HUDEP-2 (cell line): ENCODE measurements at regions not wholly inside any gene's neighbourhood (a gene's known extent, or its start where the extent isn't known, plus 50 kb on each side); places are given as distances from the start of the nearest gene placed in this dataset.

Experiments
- DNase-seq, 76 experiments: peaks; one replicate each; lab custom pipeline; 2025; ENCODE audit not compliant: unreplicated experiment in 76 of 76; lab: John Stamatoyannopoulos, UW

DNA sequence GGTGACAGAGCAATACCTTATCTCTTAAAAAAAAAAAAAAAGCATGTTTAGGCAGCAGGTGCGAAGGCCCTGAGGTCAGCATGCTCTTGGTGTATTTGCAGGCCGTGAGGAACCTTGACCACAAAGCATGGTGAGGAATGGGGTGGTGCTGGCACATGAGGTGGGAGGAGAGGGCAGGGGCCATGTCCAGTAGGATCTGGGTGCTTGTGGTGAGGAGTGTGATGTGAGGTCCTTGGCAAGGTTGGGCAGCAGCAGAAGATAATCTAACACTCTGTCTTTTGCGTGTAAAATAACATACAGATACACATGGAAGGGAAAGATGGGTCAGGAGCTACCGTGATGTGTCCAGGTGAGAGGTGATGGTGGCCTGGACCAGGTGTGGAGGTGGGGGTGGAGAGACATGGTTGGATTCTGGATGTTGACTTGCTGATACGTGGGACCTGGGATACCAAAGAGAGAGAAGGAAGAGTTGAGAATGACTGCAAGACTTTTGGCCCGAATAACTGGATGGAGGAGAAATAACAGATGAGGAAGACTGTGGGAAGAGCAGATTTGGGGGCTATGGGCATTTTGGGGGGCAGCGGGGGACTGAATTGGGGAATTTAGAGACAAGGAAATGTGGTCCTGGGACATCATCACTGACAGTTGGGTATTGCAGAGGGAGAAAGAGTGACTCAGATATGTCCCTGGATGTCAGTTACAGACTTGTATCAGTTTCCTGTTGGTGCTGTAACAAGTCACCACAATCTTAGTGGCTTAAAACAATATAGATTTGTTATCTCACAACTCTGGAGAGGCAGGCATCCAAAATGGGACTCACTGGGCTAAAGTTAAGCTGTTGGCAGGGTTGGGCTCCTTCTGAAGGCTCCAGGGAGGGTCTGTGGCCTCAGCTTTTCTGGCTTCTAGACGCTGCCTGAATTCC, 274.9 kb downstream of the HAPSTR1 start:
- no peak for DNase-seq

DNA sequence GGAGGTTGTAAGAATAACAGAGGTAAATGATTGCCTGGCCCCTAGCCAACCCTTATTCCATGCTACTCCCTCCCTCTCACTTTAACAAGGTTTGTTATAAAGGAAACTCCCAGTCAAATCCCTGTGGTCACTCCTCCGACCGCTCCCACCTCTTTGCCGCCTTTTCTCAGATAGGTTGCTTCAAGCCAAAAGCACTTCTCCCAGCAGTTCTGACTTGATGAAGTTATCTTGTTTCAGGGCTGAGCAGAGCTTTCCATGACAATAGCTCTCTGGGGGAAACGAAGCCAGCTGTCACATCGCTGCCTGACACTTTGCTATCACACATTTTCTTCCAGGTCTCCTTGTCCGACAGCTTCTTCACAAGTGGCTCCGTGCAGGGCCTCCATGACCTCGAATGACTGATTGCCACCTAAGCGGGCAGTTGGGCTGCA, 278.6 kb downstream of the HAPSTR1 start:
- DNase-seq, result no peak

DNA sequence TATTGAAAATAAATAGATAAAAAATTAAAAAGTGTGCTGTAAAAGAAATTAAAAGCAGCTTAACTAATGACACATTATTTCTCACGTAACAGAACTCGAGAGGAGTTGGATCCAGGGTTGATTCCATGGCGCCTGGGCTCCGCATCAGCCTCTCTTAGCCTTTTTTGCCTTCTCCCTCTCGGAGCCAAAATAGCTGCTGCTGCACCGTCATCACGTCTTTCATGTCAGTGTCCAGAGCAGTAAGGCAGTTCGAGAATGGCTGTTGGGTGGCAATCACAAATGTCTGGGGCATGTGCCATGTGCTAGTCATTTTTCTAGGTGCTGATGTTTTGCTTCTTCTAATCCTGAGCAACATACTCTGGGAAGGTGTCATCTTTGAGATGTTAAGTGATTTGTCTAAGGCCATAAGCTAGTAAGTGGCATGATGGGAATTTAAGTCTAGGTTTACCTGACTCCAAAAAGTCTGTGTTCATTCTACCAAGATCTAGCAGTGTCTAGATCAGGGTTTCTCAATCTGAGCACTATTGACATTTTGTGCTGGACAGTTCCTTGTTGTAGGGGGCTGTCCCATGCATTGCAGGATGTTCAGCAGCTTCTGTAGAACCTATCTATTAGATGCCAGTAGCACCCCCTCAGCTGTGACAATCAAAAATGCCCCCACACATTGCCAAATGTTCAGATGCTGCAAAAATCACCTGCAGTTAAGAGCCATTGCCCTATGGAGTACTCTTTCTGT, 280.4 kb downstream of the HAPSTR1 start:
- DNase-seq, result no peak

DNA sequence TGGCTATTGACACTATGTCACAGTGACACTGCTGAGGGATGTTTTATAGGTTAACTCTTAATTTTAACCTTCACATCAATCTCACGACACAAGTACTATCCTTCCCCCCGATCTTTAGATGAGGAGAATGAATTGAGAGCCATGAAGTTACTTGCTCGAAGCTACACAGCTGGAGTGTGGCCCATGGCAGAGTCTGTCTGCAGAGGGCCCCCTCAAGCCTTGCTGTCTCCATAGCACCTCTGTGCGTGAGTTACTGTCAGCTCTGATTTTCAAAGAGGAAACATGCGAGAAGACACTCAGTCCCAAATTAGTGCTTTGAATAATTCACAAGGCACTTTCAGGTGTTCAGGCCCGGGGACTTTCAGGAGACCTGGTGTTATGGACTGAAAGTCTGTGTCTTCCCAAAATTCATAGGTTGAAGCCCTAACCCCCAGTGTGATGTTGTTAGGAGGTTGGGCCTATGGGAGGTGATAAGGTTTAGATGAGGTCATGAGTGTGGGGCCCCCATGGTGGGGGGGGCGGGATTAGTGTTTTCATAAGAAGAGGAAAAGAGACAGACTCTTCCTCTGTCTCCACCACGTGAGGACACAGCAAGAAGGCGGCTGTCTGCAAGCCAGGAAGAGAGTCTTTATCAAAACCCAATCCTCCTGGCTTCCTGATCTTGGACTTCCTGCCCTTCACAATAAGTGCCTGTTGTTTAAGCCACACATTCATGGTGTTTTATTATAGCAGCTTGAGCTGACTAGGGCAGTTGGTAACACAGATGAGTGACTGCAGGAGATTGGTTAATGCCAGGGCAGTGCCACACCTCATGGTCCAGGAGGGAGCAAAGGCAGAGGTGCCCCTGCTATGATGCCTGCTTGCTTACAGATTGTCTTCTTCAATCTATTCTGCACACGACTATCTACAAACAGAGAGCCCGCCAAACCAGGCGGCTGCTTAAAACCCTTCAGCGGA, 281.8 kb downstream of the HAPSTR1 start:
- DNase-seq, result no peak

DNA sequence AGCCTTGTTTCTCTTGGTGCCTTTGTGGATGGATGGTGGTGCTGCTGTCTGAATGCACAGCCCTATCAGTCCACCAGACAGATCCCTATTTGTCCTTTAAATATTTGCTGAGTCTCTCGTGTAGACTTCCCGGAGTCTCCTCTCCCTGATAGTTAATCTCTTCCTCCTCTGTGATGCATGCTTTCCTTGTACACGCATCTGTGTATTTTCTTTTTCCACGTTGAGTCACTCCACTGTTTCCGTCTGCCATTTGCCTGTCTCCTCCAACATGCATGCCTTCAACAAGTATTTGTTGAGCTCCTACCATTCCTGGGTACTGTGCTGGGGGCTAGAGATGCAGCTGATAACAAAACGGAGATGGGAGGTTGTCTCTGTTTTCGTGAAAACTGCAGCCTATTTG, 282.6 kb downstream of the HAPSTR1 start:
- no peak for DNase-seq

DNA sequence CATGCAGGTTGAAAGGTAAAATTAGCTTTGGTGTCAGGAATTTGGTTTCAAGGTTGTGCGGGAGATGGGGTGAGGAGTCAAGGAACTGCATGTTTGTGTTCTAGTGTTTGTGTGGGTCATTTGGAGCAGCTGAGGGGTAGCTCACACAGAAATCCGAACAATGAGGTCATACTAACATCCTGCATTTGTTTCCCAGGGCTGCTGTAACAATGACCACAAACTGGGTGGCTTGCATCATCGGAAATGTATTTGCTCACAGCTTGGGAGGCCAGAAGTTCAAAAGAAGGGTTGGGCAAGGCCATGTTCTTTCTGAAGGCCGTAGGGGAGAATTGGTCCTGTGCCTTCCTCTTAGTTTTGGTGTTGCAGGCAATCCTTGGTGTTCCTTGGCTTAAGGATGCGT, 287.4 kb downstream of the HAPSTR1 start:
- no peak for DNase-seq

DNA sequence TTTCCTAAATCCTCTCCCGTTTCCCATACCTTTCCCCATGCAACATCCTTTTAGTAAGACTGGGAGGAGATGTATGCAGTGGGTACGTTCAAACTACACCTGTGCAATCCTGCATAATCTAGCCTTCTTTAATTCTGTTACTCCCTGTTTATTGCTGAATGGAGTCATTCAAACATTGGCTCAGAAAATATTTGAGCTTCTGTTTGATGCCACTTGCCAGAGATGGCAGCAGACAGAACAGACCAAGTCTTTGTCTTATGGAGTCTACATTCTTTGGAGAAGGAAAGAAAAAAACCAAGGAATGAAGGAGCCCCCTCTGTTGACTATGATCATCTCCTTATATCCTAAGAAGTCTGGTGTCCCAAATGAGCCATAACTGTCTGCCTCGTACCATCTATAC, 288.8 kb downstream of the HAPSTR1 start:
- no peak for DNase-seq

DNA sequence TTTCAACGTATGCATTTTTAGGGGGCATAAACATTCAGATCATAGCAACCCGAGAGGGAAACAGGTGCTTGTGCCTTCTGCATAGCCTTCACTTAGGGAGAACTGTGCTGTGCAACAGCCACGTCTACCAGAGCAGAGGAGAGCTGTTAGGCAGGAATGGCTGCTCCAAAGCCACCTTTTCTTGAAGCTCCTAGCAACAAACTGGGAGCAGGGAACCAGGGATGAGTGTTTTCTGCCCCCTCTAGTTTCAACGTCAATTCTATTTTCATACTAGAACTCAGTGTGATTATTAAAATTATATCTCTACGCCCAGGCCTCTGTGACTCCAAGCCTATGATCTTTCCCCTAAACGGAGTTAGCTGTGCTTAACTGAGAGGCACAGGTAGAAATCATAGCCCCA, 290.0 kb downstream of the HAPSTR1 start:
- no peak for DNase-seq

DNA sequence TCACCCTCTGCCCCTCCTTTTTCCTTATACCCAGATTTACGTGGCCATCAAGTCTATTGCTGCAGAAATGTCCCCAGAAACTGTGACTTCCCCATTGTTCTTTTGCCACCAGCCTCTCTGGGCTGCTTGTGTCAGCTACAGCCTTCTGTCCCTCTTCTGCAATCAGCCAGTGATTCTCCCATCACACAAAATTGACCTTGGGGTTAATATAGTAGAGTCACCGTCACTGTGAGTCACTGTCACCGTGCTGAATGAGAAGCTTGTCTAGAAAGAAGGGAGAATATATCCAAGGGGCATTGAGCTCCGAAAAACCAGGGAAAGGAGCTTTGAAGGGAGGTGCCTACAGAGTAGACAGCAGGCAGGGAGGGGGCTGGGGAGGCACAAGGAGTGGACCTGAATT, 290.5 kb downstream of the HAPSTR1 start:
- DNase-seq, result no peak

DNA sequence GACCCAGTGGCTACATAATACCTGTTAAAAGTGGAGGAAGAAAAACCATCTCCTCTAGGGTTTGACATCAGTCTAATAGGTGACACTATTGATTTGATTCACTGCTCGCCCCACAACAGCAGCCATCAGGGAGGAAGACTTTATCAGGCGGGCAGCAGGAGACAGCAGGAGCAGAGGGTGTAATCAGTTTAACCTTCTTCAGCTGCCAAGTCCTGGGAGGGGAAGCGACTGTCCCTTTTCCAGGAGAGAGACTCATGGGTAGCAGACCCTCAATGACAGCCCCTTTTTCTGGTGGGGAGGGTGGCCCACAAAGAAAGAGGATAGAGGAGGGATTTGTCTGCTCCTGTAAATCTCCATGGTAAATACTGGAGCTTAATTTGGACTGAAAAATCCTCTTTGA, 291.8 kb downstream of the HAPSTR1 start:
- no peak for DNase-seq

DNA sequence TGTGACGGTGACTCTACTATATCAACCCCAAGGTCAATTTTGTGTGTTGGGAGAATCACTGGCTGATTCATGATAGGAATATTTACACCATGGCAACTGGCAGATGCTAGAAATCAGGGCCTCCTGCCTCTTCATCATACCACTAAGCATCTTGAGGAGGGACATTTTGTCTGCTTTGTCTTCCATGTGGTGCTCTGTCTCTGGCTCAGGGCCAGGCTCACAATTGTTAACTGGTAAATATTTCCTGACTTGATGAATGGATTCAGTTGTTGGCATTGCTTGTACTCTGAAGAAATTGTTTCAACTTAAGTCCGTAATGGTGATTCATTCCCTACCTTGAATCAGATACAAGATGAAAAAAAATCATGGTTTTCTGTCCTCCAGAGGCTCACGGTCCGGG, 292.7 kb downstream of the HAPSTR1 start:
- DNase-seq, result no peak

DNA sequence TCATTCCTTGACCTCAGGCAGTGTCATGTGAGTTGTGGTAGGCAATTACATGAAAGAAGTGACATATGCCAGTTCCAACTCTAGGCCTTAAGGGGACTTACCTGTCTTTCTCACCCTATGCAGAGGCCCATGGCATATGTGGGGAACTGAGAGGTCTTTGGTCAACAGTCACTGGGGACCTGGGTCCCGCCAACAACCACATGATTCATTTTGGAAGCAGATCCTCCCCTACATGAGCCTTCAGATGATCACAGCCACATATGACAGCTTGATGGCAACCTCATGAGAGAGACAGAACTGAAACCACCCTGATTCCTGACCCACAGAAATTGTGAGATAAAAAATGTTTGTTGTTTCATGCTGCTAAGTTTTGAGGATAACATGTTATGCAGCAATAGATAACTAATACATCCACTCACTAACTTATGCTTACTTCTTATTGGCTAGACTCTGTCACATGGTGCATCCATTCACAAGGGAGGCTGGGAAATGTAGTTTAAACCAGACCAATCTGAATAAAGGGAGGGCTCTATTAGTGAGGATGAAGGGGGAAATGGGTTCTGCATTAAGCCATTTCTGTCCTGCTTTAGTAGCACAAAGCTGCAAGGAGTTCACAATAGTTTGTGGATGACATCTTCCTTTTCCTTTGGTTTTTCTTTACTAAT, 298.2 kb downstream of the HAPSTR1 start:
- DNase-seq, result no peak

DNA sequence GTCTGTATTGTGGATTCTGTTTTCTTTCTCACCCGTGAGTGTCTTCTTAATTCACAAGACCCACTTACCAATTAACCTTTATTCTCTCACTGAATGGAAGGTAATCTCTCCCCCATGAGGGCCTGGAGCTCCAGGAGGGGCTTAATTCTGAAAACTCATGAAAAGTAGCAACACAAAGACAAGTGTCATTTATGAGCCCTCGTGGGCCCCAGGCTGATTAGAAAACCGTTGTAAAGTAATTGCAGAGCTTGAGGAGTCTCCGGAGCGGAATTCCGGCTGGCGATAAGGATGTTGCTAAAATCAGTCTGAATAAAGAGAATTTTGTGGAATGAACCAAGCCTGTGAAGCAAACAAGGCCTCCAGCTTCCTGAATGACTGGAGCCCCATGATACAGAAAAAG, 301.5 kb downstream of the HAPSTR1 start:
- DNase-seq, result no peak

DNA sequence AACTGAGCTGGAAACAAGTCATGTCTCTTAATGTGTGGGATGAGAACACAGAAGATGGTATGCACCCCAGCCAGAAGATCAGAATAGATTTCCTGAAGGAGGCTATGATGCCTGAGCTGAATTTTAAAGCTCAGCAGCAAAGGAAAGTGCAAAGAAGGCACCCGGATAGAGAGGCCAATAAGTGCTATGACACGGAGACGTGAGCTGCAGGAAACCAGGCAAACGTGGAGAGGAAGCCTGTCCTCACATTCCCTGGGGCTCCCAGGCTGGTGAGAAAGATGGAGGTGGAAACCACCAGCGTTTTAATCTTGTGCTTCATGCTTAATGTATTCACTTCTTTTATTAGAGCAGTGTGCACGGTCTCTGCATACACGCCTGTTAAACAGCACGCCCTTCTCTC, 302.1 kb downstream of the HAPSTR1 start:
- no peak for DNase-seq

DNA sequence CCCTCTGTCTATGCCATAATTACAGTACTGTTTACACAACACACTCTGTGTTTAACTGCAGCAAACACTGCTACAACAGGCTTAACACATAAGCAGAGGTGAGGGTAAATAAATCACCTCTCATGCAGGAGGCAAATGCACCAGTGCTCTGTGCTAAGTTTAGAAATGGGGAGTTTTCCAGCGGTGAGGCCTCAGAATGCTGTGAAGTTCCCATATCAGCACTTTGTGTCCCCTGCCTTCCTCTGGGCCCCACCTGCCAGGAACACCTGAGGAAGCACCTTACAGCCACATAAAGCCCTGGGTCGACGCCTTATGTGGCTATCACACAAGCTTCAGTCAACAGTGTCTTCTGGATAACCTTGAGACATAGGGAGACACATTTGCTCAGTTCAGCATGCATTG, 304.5 kb downstream of the HAPSTR1 start:
- DNase-seq, result no peak

DNA sequence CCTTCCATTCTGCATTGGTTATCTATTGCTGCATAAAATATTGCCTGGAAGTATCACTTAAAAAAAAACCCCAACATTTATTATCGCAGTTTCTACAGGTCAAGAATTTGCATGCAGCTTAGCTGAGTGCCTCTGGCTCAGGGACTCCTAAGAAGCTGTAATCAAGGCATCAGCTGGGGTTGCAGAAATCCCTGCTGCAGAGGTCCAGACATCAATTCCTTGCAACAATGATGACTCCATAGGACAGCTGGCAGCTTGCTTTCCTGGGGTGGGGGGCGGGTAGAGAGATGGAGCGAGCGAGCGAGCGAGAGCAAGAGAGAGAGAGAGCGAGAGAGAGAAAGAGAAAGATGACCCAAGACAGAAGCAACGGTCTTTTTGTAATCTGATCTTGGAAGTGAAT, 308.1 kb downstream of the HAPSTR1 start:
- no peak for DNase-seq

DNA sequence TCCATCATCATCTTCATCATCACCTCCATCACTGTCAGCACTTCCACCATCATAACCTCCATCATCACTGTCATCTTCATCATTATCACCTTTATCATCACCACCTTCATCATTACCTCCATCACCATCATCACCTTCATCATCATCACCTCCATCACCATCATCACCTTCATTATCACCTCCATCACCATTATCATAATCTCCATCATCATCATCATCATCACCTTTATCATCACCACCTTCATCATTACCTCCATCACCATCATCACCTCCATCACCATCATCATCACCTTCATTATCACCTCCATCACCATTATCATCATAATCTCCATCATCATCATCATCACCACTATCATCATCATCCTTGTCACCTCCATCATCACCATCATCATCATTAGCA, 309.7 kb downstream of the HAPSTR1 start:
- no peak for DNase-seq

DNA sequence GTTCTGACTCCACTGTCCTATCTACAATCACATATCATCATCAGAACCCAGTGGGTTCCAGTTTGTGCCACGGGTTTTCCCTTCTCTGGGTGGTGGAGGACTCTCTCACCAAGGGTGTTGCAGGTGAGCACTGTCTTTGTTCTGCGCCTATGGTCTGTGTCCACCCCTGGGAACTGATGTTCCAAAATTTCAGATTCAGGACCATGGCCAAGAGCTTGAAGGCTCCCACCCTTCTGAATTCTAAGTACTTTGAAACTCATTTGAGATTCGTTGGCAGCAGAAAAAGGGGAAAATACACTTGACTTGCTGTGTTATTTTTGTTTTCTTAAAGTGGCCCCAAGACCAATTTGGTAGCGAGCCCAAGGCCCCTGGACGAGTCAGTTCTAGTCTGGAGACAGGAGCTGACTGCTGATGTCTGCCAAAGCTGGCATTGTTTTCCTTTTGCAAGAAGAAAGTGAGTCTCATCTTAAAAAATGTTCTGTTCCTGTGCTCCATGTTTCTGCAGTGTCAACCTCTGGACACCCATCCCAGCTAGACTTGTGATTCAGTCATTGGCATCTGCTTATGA, 310.9 kb downstream of the HAPSTR1 start:
- no peak for DNase-seq

DNA sequence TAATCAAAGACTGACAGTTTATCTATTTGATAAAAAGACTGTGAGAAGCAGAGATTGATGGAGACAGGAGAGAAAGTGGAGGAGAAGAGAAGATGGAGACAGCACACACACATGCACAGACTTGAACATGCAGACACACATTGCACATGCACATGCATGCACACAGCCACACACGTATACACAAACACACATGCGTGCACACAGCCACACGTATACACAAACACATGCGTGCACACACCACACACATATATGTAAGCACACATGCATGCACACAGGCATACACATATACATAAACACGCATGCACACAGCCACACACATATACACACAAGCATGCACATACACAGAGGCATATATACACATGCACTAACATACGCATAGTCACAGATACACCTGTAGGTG, 313.4 kb downstream of the HAPSTR1 start:
- DNase-seq, result no peak
